Hippocampal formation (tissue), 2 donors: ENCODE measurements at regions not wholly inside any gene's neighbourhood (a gene's known extent, or its start where the extent isn't known, plus 50 kb on each side); places are given as distances from the start of the nearest gene placed in this dataset.
A peak's percentile ranks its signal among the peaks of the same experiment; 100 is the strongest.
"Not testable (repeated sequence)": the region's sequence is repeated elsewhere in the genome, so short reads cannot be mapped to it uniquely, and the experiment has no call there.

Experiments
- DNase-seq, 2 donors: peaks; one replicate each; lab custom pipeline; 2025; lab: John Stamatoyannopoulos, UW

GRCh38 chr3:181533811-181534210 is 177.9 kb upstream of the SOX2 start:
- DNase-seq, result no peak

GRCh38 chr3:181530584-181530983 is 181.1 kb upstream of the SOX2 start:
- DNase-seq, result no peak

DNA sequence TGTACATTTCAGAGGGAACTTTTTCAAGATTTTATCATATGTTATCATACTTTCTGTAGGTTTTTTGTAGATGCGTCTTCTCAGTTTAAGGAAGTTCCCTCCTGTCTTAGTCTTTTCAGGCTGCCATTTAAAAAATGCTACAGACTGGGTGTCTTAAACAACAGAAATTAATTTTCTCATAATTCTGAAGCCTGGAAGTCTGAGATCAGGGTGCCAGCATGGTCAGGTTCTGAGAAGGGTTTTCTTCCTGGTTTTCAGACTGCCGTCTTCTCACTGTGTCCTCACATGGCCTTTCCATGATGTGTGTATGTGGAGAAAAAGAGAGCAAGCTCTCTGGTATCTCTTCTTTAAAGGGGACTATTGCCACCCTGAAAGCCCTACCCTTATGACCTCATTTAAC is 189.9 kb upstream of the SOX2 start:
- DNase-seq, result no peak

GRCh38 chr3:181518222-181518621 is 193.5 kb upstream of the SOX2 start:
- DNase-seq, result no peak

DNA sequence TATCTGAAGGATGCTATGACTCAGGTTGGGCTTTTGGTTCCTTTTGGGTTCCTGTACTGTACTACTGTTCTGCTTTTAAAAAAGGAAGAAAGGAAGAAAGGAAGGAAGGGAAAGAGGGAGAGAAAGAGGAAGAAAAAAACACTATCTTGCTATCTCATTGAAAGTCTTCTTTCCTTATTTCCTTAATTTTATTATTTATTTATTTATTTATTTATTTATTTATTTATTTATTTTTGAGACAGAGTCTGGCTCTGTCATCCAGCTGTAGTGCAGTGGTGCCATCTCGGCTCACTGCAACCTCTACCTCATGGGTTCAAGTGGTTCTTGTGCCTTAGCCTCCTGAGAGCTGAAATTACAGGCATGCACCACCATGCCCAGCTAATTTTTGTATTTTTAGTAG is 198.9 kb upstream of the SOX2 start:
- no peak for DNase-seq

GRCh38 chr3:181510500-181510899 is 201.2 kb upstream of the SOX2 start:
- DNase-seq, result no peak

DNA sequence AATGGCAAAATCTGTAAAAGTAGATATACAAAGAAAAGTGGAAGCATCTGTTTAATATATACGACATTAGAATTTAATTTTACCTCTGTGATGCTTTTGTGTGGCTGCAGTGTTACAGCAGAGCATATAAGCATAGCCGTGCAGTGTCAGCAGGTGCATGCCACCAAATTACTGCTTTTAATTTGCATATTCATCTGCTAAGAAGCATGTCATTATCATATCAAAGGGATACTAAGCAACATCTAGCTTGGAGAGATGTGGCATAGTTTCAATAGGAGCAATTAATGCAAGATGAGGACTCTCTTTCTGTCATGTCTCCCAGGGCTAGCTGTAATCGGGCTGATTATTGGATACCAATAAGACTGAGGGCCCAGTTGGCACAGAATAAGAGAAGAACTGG is 214.4 kb upstream of the SOX2 start:
- no peak for DNase-seq

GRCh38 chr3:181493423-181493822 is 218.3 kb upstream of the SOX2 start:
- no peak for DNase-seq

- no peak for DNase-seq
Observed at GRCh38 chr3:181488536-181488935, 223.2 kb upstream of the SOX2 start.

DNA sequence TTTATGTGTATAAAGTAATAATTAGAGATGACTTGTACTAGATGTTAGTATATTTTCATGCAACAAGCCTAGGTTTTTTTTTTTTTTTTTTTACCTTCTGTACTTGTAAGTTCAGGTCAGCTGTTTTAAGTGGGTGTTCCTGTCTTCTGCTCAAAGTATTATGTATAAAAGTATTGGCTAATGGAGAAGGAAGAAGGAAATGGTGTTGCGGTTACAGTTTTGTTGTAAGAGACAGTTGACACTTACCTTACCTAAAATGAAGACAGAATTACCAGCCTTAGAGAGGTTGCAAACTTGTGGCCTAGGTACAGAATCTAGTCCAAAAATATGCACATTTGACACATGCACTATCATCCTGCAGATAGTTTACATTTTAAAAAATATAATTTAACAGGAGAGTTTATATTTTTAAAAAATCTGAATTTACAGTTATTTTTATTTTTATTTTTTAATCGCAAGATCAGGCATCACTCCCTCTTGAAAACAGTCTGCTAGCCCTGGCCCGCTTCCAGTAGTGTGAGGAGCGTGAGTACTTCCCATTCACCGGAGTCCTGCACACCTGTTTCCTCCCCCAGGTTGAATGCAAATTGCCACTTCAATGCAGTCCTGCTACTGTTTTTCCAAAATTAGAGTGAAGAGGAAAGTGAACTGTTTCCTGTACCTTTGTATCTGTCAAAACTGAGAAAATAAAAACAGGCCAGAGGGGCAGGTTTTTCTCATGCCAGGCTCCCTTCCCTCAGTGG is 224.3 kb upstream of the SOX2 start:
- no peak for DNase-seq

DNA sequence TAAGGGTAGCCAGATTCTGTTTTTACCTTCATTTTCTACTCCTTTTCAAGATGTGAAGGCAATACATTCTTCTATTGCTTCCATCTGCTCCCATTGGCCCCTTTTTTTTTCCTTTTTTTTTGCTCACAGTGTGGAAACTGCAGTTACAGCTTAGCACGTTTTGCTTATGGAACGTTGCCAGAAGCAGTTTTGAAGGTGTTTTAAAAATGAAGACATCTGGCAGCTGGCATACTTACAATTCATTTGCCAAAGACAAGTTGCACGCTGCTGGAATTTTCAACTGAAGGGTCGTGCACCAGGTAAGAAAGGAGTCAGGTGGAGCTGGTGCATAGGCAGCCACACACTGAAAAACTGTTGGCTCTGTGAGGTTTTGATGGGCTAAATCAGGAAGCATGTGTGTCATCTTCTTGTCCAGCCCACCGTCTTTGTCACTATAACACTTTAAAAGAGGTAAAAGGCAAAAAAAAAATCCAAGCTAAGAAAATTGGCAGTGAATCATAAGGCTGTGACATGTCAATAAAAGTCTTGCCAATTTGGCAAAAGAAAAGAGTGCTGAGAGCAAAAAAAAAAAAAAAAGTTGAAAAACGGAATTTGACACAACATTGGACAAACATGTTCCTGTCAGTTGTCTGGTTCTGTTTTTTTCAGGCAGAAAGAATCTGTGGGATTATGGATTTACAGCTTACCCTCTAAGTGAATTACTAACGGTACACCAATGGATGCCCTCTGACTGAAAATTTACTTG is 225.4 kb upstream of the SOX2 start:
- no peak for DNase-seq

DNA sequence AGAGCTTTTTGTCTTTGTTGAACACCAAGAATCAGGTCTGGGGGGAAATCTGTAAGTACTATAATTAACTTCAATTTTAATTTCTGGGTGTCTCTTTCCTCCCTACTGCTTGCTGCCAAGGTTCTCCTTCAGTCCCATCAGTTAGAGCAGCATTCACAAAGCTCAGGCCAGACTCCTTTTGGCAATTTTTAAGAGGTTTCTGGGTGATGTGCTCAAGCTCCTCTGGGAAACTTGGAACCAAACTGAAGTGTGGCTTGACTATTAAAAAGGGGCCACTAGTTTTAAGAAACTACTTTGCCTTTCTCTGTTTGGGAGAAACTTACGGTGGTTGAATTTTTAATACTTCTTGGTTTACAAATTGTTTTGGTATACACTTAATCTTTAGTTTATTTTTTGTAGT is 227.7 kb upstream of the SOX2 start:
- DNase-seq, result no peak

GRCh38 chr3:181475146-181475545 is 236.6 kb upstream of the SOX2 start:
- DNase-seq, result not testable (repeated sequence)

DNA sequence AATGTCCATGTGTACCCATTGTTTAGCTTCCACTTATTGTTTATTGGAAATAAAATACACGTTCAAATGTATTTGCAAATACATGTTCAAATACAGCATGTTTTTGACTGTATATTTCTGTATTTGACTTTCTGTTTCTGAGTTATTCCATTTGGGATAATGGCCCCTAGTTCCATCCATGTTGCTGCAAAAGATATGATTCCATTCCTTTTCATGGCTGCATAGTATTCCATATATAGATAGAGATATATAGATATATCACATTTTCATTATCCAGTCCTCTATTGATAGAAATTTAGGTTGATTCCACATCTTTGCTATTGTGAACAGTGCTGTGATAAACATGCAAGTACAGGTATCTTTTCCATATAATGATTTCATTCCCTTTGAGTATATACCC is 241.4 kb upstream of the SOX2 start:
- no peak for DNase-seq

DNA sequence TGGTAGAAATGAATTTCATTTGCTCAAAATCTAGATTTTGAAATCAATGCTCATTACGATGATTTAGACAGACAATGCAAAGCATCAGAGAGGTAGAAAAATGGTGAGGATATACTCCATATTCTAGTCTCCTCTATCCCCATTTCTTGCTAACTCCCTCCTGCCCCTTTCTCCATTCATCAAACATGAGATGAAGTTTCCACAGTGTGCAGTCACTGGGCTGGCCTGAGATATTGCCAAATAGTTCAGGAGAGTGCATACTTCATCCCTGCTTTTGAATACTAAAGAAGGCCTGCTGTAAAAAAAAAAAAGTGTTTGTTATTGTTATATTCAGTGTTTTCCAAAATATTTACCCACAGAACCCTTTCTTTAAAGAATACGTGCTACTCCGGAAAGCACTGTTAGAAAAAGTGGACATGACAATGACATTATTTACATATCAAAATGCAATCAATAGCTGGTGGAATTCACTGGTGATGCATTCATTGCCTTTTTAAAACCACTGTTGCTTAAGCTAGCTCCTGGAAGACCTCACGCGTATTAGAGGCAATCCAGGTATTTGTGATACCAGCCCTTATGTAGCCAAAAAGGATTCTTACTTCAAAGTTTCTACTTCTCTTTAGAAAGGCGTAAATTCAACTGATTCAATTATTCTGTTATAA is 247.6 kb upstream of the SOX2 start:
- DNase-seq, result no peak

- no peak for DNase-seq
Observed at GRCh38 chr3:181461381-181461780, 250.3 kb upstream of the SOX2 start.

GRCh38 chr3:181459516-181459915 is 252.2 kb upstream of the SOX2 start:
- no peak for DNase-seq

- DNase-seq, result peak in 1 of 2 donors; percentile 95
Observed at GRCh38 chr3:181458857-181459256, 252.9 kb upstream of the SOX2 start.

GRCh38 chr3:181457756-181458155 is 254.0 kb upstream of the SOX2 start:
- DNase-seq, result no peak

- peak; percentile 87 to 96 for DNase-seq
Observed at GRCh38 chr3:181457190-181457589, 254.5 kb upstream of the SOX2 start.

GRCh38 chr3:181455276-181455675 is 256.4 kb upstream of the SOX2 start:
- DNase-seq, result no peak

DNA sequence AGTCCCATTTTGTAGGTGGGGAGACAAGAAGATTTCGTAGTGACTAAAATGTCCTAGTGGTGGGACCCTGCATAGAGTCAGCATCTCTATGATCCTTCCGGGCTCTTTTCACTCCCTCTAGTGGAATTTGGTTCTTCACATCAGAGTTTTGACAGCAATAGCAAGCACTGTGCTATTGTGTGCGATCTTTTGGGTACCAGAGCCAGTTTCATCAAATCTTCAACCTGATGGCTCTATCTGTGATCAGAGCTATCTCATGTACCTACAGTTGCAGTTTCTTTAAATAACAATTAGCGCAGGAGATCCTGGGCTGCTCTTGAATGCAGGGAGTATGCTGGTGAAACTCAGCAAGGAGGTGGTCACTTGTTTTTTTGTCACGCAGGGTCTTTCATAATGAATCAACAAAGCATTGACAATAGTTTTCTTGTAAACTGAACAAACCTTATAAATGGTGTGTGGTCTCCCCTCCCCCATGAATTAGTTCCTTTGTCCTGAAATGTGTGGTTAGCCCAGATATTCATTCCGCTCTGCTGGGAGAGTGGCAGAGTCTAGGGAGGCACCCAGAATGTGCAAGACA is 257.2 kb upstream of the SOX2 start:
- peak; percentile 71 to 75 for DNase-seq

GRCh38 chr3:181446741-181447140 is 265.0 kb upstream of the SOX2 start:
- no peak for DNase-seq
